Bone marrow (tissue), 2 donors: ENCODE measurements at regions not wholly inside any gene's neighbourhood (a gene's known extent, or its start where the extent isn't known, plus 50 kb on each side); places are given as distances from the start of the nearest gene placed in this dataset.

Experiments used
- DNase-seq, 2 donors: peaks; one replicate each; lab custom pipeline; 2025; lab: John Stamatoyannopoulos, UW

- DNase-seq: no peak
These were observed 259.6 kb upstream of the RGS6 start for GRCh38 chr14:71672596-71672995.

GRCh38 chr14:71675126-71675899 lies 256.9 kb upstream of the RGS6 start:
- DNase-seq: no peak

GRCh38 chr14:71675900-71676287 lies 256.3 kb upstream of the RGS6 start:
- no peak for DNase-seq

GRCh38 chr14:71680736-71681387 lies 251.4 kb upstream of the RGS6 start:
- DNase-seq: no peak

- no peak for DNase-seq
These were observed 249.9 kb upstream of the RGS6 start for GRCh38 chr14:71682337-71682736.

- no peak for DNase-seq
These were observed 247.9 kb upstream of the RGS6 start for GRCh38 chr14:71684323-71684722.

GRCh38 chr14:71686677-71687076 lies 245.6 kb upstream of the RGS6 start:
- DNase-seq: no peak

GRCh38 chr14:71687166-71687831 lies 244.9 kb upstream of the RGS6 start:
- no peak for DNase-seq

GRCh38 chr14:71688576-71688975 lies 243.7 kb upstream of the RGS6 start:
- DNase-seq: no peak

- DNase-seq: no peak
These were observed 241.8 kb upstream of the RGS6 start for GRCh38 chr14:71690478-71690877.

- DNase-seq: no peak
These were observed 239.7 kb upstream of the RGS6 start for GRCh38 chr14:71692496-71692895.

GRCh38 chr14:71693381-71693780 lies 238.8 kb upstream of the RGS6 start:
- no peak for DNase-seq

GRCh38 chr14:71694591-71695530 lies 237.4 kb upstream of the RGS6 start:
- DNase-seq: no peak

- no peak for DNase-seq
These were observed 236.4 kb upstream of the RGS6 start for GRCh38 chr14:71695611-71696350.

GRCh38 chr14:71698027-71698426 lies 234.2 kb upstream of the RGS6 start:
- DNase-seq: no peak

GRCh38 chr14:71698673-71699072 lies 233.6 kb upstream of the RGS6 start:
- no peak for DNase-seq

- no peak for DNase-seq
These were observed 230.2 kb upstream of the RGS6 start for GRCh38 chr14:71701990-71702389.

GRCh38 chr14:71702786-71703185 lies 229.4 kb upstream of the RGS6 start:
- DNase-seq: no peak

GRCh38 chr14:71703477-71703876 lies 228.8 kb upstream of the RGS6 start:
- no peak for DNase-seq

GRCh38 chr14:71704210-71704609 lies 228.0 kb upstream of the RGS6 start:
- DNase-seq: no peak

GRCh38 chr14:71705460-71705859 lies 226.8 kb upstream of the RGS6 start:
- no peak for DNase-seq
